ACC112 (cell line): ENCODE measurements at regions not wholly inside any gene's neighbourhood (a gene's known extent, or its start where the extent isn't known, plus 50 kb on each side); places are given as distances from the start of the nearest gene placed in this dataset.

Experiments used
- H2AFZ ChIP-seq: fragments of 200-600 bp; sonication (generic); one replicate; pipeline ENCODE4 v1.6.0; 2017; ENCODE audit warnings: antibody characterized with exemption, low read length; ENCODE audit not compliant: unreplicated experiment
- H3K27ac ChIP-seq: fragments of 200-600 bp; sonication (generic); 2 replicates; pipeline ENCODE4 v1.5.1; 2014; ENCODE audit warnings: low read depth, mild to moderate bottlenecking, antibody characterized with exemption, low read length, moderate library complexity
- H3K27me3 ChIP-seq: fragments of 200-600 bp; sonication (generic); 2 replicates; pipeline ENCODE4 v1.6.1; 2014; ENCODE audit warnings: mild to moderate bottlenecking, antibody characterized with exemption, low read length, moderate library complexity, mixed read lengths; ENCODE audit not compliant: insufficient read depth
- H3K36me3 ChIP-seq: fragments of 200-600 bp; sonication (generic); 2 replicates; pipeline ENCODE4 v1.6.1; 2016; ENCODE audit warnings: mild to moderate bottlenecking, antibody characterized with exemption, low read length, moderate library complexity, mixed read lengths; ENCODE audit not compliant: insufficient read depth
- H3K4me1 ChIP-seq: fragments of 200-600 bp; sonication (generic); one replicate; pipeline ENCODE4 v1.6.1; 2016; ENCODE audit warnings: low read length, mixed read lengths; ENCODE audit not compliant: insufficient read depth, unreplicated experiment, control insufficient read depth
- H3K4me3 ChIP-seq: fragments of 200-600 bp; sonication (generic); 2 replicates; pipeline ENCODE4 v1.5.1; 2014; ENCODE audit warnings: mild to moderate bottlenecking, low read depth, low read length
- H3K79me2 ChIP-seq: fragments of 200-600 bp; sonication (generic); one replicate; pipeline ENCODE4 v1.6.0; 2016; ENCODE audit warnings: low read length; ENCODE audit not compliant: control insufficient read depth, unreplicated experiment, insufficient read depth

DNA sequence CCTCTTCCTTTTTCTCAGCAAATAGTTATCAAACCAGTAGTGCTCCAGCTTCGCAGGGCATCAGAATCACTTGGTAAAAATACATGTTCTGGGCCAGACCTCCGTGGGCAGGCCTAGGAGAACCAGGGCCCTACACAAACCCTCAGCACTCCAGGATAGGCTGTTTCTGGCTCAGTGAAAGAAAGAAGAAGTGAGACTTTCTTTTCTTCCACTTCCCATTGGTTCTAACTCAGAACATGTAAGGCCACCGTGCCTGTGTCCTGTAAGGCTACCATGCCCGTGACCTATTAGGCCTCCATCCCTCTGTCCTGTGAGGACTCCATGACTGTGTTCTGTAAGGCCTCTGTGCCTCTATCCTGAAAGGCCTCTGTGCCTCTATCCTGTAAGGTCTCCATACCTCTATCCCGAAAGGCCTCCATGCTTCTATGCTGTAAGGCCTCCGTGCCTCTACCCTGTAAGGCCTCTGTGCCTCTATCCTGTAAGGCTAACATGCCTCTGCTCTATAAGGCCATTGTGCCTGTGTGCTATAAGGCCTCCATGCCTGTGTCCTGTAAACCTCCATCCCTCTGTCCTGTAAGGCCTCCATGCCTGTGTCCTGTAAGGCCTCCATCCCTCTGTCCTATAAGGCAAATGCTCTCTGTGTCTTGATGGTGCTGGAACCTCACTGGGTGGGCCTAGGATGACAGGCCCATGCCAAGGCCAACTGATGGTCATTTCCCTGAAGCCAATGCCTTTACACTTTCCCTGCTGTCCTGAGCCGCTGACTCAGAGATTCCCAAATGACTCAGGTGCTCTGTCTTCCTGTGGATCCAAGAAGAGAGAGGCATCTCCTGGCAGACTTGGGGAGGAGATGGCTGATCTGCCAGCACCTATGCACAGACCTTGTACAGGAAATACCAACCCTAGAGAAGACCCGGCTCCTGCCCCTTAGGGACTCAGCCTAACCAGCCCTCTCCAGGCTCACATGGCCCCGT lies 96.6 kb upstream of the CACUL1 start:
- no peaks in the 10 kb centered on the region for H3K36me3 ChIP-seq
- no peaks in the 10 kb centered on the region for H3K79me2 ChIP-seq
- no peak overlapping the region for H3K27ac ChIP-seq
- no peaks in the 10 kb centered on the region for H3K4me1 ChIP-seq
- no peaks in the 10 kb centered on the region for H3K27me3 ChIP-seq
- no peak overlapping the region for H3K4me3 ChIP-seq
- no peak overlapping the region for H2AFZ ChIP-seq

DNA sequence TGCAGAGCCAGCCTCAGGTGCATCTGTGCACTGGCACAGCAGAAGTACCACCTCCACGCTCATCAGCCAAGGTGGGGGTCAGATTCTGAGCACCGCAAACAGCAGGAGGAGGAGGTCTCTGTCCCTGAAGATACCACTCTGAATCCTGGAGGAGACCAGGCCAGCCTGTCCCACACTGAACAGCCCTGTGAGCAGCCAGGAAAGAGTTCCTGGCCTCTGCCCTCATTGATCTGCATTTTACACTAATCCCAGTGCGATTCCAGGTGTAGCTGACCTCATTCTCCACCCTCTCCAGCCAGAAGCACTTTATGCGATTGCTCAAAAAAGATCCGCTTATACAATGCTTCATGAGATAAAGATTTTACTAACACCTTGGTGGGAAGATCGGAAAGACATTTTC lies 99.1 kb upstream of the CACUL1 start:
- Histone ChIP-seq H3K36me3 (no peaks in the 10 kb centered on the region), H3K27me3 (no peaks in the 10 kb centered on the region), H3K4me3 (no peak overlapping the region), H3K27ac (no peak overlapping the region), H3K79me2 (no peaks in the 10 kb centered on the region), H2AFZ (no peak overlapping the region), H3K4me1 (no peaks in the 10 kb centered on the region)

DNA sequence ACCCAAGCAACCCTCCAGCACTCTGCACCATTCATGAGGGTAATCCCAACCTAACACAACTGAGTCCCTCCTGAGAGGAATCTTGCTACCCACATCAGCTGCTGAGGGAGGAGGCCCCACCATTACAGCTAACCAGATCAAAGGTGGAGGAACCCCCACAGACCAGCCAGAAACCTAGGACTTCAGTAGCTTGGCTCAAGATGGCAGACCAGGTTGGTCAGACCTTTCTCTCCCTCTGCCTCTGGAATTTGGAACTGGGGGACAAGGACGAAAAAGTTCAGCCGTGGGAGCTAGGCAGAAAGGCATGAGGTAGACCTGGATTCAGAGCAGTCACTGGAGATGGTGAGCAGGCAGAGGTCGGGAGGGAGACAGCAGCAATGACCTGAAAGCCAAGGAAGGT lies 101.3 kb upstream of the CACUL1 start:
- Histone ChIP-seq H3K36me3 (no peaks in the 10 kb centered on the region), H3K79me2 (no peaks in the 10 kb centered on the region), H3K4me1 (no peaks in the 10 kb centered on the region), H3K27ac (no peak overlapping the region), H2AFZ (no peak overlapping the region), H3K4me3 (no peak overlapping the region), H3K27me3 (no peaks in the 10 kb centered on the region)

DNA sequence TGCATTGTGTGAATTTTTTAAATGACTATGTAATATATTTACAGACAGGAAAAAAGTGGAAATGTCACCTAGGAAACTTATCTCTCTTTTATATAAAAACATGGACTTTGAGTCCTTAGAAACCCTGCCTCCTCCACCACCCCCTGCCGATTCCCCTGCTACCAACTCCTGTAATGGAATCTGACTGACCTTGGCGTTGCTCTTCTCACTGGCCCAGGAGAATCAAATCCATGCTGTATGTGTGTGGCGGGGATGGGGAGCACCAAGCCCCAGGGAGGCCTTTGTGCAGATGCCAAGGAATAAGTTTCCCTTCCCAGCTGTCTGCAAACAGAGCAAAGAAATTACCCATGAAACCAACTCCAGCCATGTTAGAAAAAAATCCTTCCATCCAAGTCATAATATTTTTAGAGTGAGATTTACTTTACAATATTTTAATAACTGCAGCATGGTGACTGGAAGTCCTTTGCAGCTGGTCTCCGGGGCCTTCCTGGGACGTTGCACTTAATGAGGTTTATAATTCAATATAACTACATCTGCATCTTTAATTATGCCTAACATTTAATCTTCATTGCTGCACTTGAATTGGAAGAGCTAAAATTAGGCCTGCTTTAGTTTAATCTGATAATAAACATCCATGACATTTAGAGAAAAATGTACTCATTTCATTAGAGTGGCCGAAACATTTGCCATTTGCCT lies 111.4 kb upstream of the CACUL1 start:
- Histone ChIP-seq H3K36me3 (no peaks in the 10 kb centered on the region), H3K4me1 (peaks cover 12% of the 10 kb centered on the region), H3K79me2 (no peaks in the 10 kb centered on the region), H3K4me3 (no peak overlapping the region), H3K27me3 (no peaks in the 10 kb centered on the region), H3K27ac (no peak overlapping the region), H2AFZ (no peak overlapping the region)

DNA sequence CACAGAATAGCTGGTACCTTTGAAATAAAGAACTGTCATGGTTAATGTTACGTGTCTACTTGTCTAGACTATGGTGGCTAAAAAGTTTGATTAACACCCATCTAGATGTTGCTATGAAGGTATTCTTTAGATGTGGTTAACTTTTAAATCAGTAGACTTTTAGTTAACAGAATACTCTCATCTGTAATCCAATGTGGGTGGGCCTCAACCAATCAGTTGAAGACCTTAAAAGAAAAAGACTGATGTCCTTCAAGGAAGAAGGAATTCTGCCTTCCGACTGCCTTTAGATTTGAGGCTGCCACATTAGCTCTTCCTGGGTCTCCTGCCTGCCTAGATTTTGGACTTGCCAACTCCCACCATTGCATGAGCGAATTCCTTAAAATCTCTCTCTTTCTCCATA lies 113.0 kb upstream of the CACUL1 start:
- no peak overlapping the region for H3K27ac ChIP-seq
- no peak overlapping the region for H3K4me3 ChIP-seq
- no peaks in the 10 kb centered on the region for H3K36me3 ChIP-seq
- H2AFZ ChIP-seq: no peak overlapping the region
- H3K27me3 ChIP-seq: no peaks in the 10 kb centered on the region
- H3K79me2 ChIP-seq: no peaks in the 10 kb centered on the region
- peaks cover 27% of the 10 kb centered on the region for H3K4me1 ChIP-seq

DNA sequence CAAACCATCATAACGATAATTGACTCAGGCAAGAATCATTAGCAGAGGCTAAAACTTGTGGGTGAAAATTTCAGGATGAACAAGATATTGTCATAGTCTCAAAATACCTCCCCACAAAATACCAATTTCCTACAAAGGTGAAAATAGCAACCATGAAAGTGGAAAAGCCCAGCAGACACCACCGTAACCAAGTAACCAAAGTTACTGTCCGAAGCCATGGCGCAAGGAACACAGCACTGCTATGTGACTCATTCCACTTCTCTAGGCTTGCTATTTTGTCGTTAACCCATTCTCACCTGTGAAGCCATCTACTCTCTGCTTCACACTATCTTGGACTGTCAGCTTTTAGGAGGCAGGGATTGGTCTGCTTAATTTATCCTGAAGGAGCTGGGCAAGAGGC lies 113.8 kb upstream of the CACUL1 start:
- no peaks in the 10 kb centered on the region for H3K36me3 ChIP-seq
- H3K79me2 ChIP-seq: no peaks in the 10 kb centered on the region
- H3K27ac ChIP-seq: no peak overlapping the region
- H2AFZ ChIP-seq: no peak overlapping the region
- H3K4me1 ChIP-seq: peaks cover 36% of the 10 kb centered on the region
- H3K27me3 ChIP-seq: no peaks in the 10 kb centered on the region
- H3K4me3 ChIP-seq: no peak overlapping the region

DNA sequence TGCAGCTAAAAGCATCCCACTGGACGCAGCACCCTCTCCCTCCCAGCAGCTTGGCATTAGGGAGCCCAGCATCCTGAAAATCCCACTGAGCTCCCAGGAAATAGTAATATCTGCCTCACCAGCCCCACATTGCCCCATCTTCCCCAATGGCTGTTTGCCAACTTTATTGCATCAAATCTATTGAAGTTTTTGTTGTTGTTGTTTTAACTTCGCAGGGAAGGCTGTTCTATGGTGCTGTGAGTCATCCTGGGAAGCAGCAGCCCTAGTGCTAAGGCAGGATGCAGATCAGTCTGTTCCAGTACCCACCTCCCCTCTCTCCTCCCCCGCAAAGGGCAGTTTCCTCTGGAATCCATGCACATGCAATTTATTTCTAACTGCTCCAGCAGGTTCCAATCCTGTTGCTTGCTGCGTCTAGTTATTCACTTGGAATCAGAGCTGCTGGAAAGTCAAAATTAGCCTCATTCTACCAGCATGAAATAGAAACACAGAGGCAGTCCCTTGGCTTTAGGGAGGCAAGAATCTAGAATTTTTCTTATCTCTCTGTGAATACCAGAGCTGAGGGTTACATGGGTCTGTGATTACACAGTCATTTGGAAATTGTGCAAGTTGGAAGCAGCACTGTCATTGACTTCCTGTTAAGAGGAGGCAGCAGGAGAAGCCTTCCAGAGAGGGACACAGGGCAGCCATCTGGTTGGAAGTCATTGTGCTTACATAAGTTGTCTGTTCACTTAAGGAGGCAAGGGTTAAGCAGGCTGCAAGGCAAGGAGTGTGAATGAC lies 115.9 kb upstream of the CACUL1 start:
- H3K27me3 ChIP-seq: no peaks in the 10 kb centered on the region
- no peaks in the 10 kb centered on the region for H3K79me2 ChIP-seq
- peak overlapping the region; percentile 63 for H2AFZ ChIP-seq
- peak overlapping the region; percentile 93 for H3K27ac ChIP-seq
- no peaks in the 10 kb centered on the region for H3K36me3 ChIP-seq
- peak overlapping the region; percentile 66 for H3K4me3 ChIP-seq
- H3K4me1 ChIP-seq: peaks cover 44% of the 10 kb centered on the region

DNA sequence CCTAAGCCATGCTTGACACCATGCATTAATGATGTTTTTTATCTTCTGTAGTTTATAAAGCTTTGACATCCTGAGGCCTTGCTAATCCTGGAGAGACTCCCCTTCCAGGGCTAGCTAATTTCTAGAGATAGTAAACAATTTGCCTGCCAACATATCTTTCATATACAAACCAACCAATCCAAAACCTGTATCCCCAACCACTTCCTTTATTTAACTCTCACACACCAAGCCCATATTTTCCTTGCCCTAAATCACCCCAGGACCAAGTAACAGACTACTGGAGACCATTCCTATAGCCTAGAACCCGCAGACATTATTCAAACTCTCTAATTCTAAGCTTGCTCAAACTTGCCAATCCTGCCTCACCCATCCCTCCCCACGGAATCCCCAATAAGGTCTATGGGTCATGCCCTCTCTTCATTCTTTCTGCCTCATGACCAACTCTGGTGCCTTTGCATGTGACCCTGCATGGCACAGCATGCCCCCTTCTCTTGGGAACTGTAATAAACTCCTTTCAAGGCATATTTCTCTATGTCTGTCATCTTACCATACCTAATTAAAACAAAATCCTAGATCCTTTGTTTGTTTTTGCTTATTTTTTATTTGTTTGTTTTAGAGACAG lies 116.6 kb upstream of the CACUL1 start:
- Histone ChIP-seq H3K27me3 (no peaks in the 10 kb centered on the region), H3K79me2 (no peaks in the 10 kb centered on the region), H3K27ac (peak overlapping the region; percentile 93), H3K36me3 (no peaks in the 10 kb centered on the region), H2AFZ (peak overlapping the region; percentile 63), H3K4me1 (peaks cover 44% of the 10 kb centered on the region), H3K4me3 (peak overlapping the region; percentile 66; the same call in 1 of the 2 replicates)

DNA sequence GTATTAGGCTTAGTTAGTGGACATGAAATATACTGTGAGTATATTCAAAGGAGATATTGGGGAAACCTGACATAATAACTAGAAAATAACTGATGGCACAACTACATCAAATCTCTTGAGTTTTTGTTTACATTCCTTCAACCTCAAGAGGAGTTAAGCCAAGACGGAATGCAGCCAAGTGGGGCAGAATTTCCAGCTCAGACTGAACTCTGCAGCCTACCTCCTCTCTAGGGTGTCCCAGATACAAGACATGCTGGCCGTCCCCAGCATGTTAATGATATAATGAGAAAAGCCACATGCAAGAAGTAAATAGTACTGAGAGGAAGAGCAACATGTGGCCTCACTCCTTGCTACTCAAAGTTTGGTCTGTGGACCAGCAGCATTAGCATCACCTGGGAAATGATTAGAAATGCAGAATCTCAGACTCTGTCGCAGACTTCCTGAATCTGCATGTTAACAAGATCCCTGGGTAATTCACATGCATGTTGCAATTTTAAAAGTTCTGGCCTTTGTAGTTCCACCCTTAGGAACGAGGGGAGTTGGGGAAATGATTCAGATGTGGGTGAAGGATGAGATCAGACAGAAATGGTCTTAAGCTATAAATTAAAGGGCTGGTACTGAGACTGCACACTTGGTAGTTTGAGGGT lies 118.4 kb upstream of the CACUL1 start:
- Histone ChIP-seq H2AFZ (no peak overlapping the region), H3K27ac (peak overlapping the region; percentile 59), H3K4me3 (peak overlapping the region; percentile 6; the same call in 1 of the 2 replicates), H3K27me3 (no peaks in the 10 kb centered on the region), H3K79me2 (no peaks in the 10 kb centered on the region), H3K4me1 (peaks cover 44% of the 10 kb centered on the region), H3K36me3 (no peaks in the 10 kb centered on the region)

DNA sequence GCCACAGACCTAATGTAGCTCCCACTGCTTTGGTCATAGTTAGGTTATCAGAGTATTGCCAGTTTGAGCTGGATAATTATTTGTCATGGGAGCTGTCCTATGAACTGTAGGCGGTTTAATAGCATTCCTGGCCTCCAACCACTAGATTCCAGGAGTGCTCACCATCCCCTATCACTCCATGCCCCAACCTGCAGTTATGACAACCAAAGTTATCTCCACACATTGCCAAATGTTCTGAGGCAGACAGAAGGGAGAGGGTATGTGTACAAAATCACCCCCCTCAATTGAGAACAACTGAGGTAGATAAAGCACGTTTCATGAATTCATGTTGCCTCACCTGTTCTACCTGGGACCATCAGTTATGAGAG lies 119.0 kb upstream of the CACUL1 start:
- H3K79me2 ChIP-seq: no peaks in the 10 kb centered on the region
- H3K36me3 ChIP-seq: no peaks in the 10 kb centered on the region
- peak overlapping the region; percentile 6; the same call in 1 of the 2 replicates for H3K4me3 ChIP-seq
- H3K4me1 ChIP-seq: peaks cover 44% of the 10 kb centered on the region
- H3K27ac ChIP-seq: peak overlapping the region; percentile 59
- no peaks in the 10 kb centered on the region for H3K27me3 ChIP-seq
- H2AFZ ChIP-seq: no peak overlapping the region
